ENCODE measurements at regions not wholly inside any gene's neighbourhood (a gene's known extent, or its start where the extent isn't known, plus 50 kb on each side); places are given as distances from the start of the nearest gene placed in this dataset.

- H3K4me3 ChIP-seq (ENCODE audit: low read depth, low read length): no peak overlapping the region
Observed at GRCh38 chr9:21696411-21696871, 106.0 kb upstream of the MTAP start.

DNA sequence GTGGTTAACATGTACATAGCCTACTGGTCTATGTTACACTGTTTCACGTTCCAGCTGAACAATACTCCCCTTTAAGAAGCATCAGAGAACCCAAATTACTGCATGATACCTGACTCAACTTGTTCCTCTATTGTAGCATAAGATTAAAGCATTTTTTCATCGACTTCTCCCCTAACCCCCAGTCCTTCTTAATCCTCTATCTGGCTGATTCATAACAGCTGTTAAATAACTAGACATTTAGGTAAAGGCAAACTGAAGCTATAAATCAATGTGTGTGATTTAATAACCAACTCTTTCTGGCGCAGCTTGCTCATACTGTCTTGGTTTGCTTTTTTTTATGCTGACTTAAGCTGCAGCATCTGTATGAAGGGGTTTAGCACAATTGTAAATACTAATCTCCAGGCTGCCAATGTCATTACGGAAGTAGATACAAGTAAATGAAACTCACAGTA is 94.2 kb upstream of the MTAP start:
- H3K4me3 ChIP-seq (ENCODE audit: low read depth, low read length): no peak overlapping the region
- TF ChIP-seq CTCF (IDR thresholded peaks at IDR 0.05; ENCODE audit: borderline replicate concordance, insufficient read depth, low read depth, low read length): no peak

More at GRCh38 chr9:21696411-21696871, 106.0 kb upstream of the MTAP start:
- no peak for TF ChIP-seq CTCF (IDR thresholded peaks at IDR 0.05; ENCODE audit: borderline replicate concordance, insufficient read depth, low read depth, low read length)

GRCh38 chr9:21708856-21709255 is 93.6 kb upstream of the MTAP start:
- no peak overlapping the region for H3K4me3 ChIP-seq (ENCODE audit: low read depth, low read length)
- no peak for TF ChIP-seq CTCF (IDR thresholded peaks at IDR 0.05; ENCODE audit: borderline replicate concordance, insufficient read depth, low read depth, low read length)

- H3K4me3 ChIP-seq (ENCODE audit: low read depth, low read length): no peak overlapping the region
- peak; percentile 80 for TF ChIP-seq CTCF (IDR thresholded peaks at IDR 0.05; ENCODE audit: borderline replicate concordance, insufficient read depth, low read depth, low read length)
Observed at GRCh38 chr9:21709464-21710058, 92.9 kb upstream of the MTAP start.

GRCh38 chr9:21710548-21711191 is 91.8 kb upstream of the MTAP start:
- no peak for TF ChIP-seq CTCF (IDR thresholded peaks at IDR 0.05; ENCODE audit: borderline replicate concordance, insufficient read depth, low read depth, low read length)
- H3K4me3 ChIP-seq (ENCODE audit: low read depth, low read length): no peak overlapping the region

DNA sequence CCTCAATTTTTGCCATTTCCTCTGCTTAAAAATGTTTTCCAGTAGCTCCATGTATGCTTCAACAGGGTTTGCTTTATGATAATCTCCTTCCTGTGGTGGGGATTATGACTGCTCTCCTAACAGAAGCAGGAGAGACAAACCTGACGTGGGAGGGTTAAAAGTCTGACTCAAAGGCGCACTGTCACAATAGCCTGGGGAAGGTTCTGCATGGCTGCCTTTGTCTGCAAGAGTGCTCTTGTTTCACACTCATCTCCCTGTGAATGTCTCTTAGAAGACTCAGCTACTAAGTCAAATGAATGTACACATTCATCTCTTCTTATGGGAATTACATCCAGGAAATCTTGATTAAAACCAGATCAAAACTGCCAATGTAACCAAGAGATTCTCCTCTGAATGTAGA is 90.9 kb upstream of the MTAP start:
- H3K4me3 ChIP-seq (ENCODE audit: low read depth, low read length): no peak overlapping the region
- no peak for TF ChIP-seq CTCF (IDR thresholded peaks at IDR 0.05; ENCODE audit: borderline replicate concordance, insufficient read depth, low read depth, low read length)

GRCh38 chr9:21715408-21715807 is 87.0 kb upstream of the MTAP start:
- TF ChIP-seq CTCF (IDR thresholded peaks at IDR 0.05; ENCODE audit: borderline replicate concordance, insufficient read depth, low read depth, low read length): no peak
- H3K4me3 ChIP-seq (ENCODE audit: low read depth, low read length): no peak overlapping the region
